H1 (cell line): ENCODE measurements at regions not wholly inside any gene's neighbourhood (a gene's known extent, or its start where the extent isn't known, plus 50 kb on each side); places are given as distances from the start of the nearest gene placed in this dataset.

Experiments used
- CTCF ChIA-PET: fragments of 300-600 bp; sonication (Branson Sonifier 250); formaldehyde crosslinking; loops from one replicate; lab custom pipeline; 2021; ENCODE audit not compliant: partially characterized antibody; lab: Charles Lee
- POLR2A ChIA-PET: fragments of 300-600 bp; sonication (Branson Sonifier 250); formaldehyde crosslinking; loops from one replicate; lab custom pipeline; 2021; ENCODE audit warnings: inconsistent platforms; ENCODE audit not compliant: partially characterized antibody; lab: Charles Lee
- DNase-seq, 2 experiments: peaks; one replicate each; pipeline versions ENCODE4 v3.0.0 to v3.0.0-alpha.2; 2010 to 2022; ENCODE audit warnings: low spot score in 2 of 2, low read depth in 1 of 2, mixed read lengths in 1 of 2
- FAIRE-seq: peaks from 2 replicates; lab custom pipeline; 2011; peaks lifted over from hg19 to GRCh38; lab: Jason Lieb, UNC
- H2AFZ ChIP-seq: 2 replicates; pipeline ENCODE4 v1.8.1; 2012; ENCODE audit warnings: low read length, inconsistent platforms
- H2AK5ac ChIP-seq: 2 replicates; pipeline ENCODE4 v1.6.1; 2013; ENCODE audit warnings: low read depth, low read length
- H2BK120ac ChIP-seq: replicated peaks from 2 replicates; pipeline ENCODE3; 2013; ENCODE audit warnings: low read depth, low read length, inconsistent platforms
- H2BK12ac ChIP-seq: 2 replicates; pipeline ENCODE4 v1.6.1; 2013; ENCODE audit warnings: low read depth, low read length
- H2BK15ac ChIP-seq: 2 replicates; pipeline ENCODE4 v1.6.1; 2013; ENCODE audit warnings: low read length
- H2BK20ac ChIP-seq: 2 replicates; pipeline ENCODE4 v1.6.1; 2013; ENCODE audit warnings: low read length
- H2BK5ac ChIP-seq: 2 replicates; pipeline ENCODE4 v1.6.1; 2013; ENCODE audit warnings: low read depth, low read length
- H3K14ac ChIP-seq: 2 replicates; pipeline ENCODE4 v1.6.1; 2013; ENCODE audit warnings: inconsistent platforms; ENCODE audit not compliant: insufficient read length
- H3K18ac ChIP-seq: 2 replicates; pipeline ENCODE4 v1.6.1; 2013; ENCODE audit warnings: low read length; ENCODE audit errors: extremely low read depth
- H3K23ac ChIP-seq: 2 replicates; pipeline ENCODE4 v1.6.1; 2013; ENCODE audit warnings: inconsistent platforms; ENCODE audit not compliant: insufficient read length
- H3K23me2 ChIP-seq: 2 replicates; pipeline ENCODE4 v1.6.1; 2013; ENCODE audit warnings: low read depth, low read length
- H3K27ac ChIP-seq: 2 replicates; pipeline ENCODE4 v1.6.1; 2011; ENCODE audit warnings: low read depth, low read length, inconsistent platforms
- H3K27me3 ChIP-seq, 4 experiments: replicated peaks in 1 of 4; 1 replicate in 1 of 4; 2 replicates in 3 of 4; pipeline versions ENCODE4 v1.6.1 to v1.8.1; 2011 to 2013; ENCODE audit warnings: low read length in 3 of 4, mild to moderate bottlenecking in 3 of 4, inconsistent platforms in 2 of 4, mixed read lengths in 2 of 4, moderate library complexity in 1 of 4; ENCODE audit not compliant: control insufficient read depth in 3 of 4, insufficient read depth in 3 of 4; ENCODE audit errors: extremely low read depth in 1 of 4
- H3K36me3 ChIP-seq, 4 experiments: 2 replicates each; pipeline versions ENCODE4 v1.6.1 to v1.8.1; 2011 to 2013; ENCODE audit warnings: mild to moderate bottlenecking in 4 of 4, low read length in 3 of 4, moderate library complexity in 2 of 4, control low read depth in 1 of 4, inconsistent platforms in 1 of 4; ENCODE audit not compliant: insufficient read depth in 4 of 4, control insufficient read depth in 2 of 4
- H3K4ac ChIP-seq: replicated peaks from 2 replicates; pipeline ENCODE3; 2013; ENCODE audit warnings: low read length, low read depth, mixed read lengths, inconsistent platforms; ENCODE audit not compliant: insufficient read length
- H3K4me1 ChIP-seq, 4 experiments: replicated peaks in 1 of 4; 1 replicate in 1 of 4; 2 replicates in 3 of 4; pipeline versions ENCODE4 v1.6.1 to v1.8.1; 2011 to 2013; ENCODE audit warnings: low read length in 3 of 4, inconsistent platforms in 2 of 4, mixed read lengths in 1 of 4; ENCODE audit not compliant: insufficient read depth in 4 of 4, control insufficient read depth in 3 of 4
- H3K4me2 ChIP-seq, 2 experiments: 2 replicates each; pipeline versions ENCODE4 v1.6.1 to v1.8.1; 2011 to 2013; ENCODE audit warnings: low read depth in 2 of 2, low read length in 2 of 2, control low read depth in 1 of 2, inconsistent platforms in 1 of 2, mild to moderate bottlenecking in 1 of 2; ENCODE audit not compliant: insufficient read depth in 1 of 2
- H3K4me3 ChIP-seq, 4 experiments: fragments of 200-600, 300-600 bp in 1 of 4; sonication (generic), shearing (Covaris generic), sonication (Bioruptor Twin) in 1 of 4; 2 replicates each; pipeline versions ENCODE4 v1.5.1 to v1.8.1; 2011 to 2016; ENCODE audit warnings: low read length in 4 of 4, low read depth in 3 of 4, control low read depth in 2 of 4, inconsistent platforms in 2 of 4, mild to moderate bottlenecking in 2 of 4, mixed read lengths in 1 of 4, moderate library complexity in 1 of 4; ENCODE audit not compliant: insufficient read depth in 2 of 4; ENCODE audit errors: extremely low read depth in 1 of 4
- H3K56ac ChIP-seq: replicated peaks from 2 replicates; pipeline ENCODE3; 2013; ENCODE audit warnings: low read depth, mild to moderate bottlenecking, mixed read lengths, low read length, inconsistent platforms; ENCODE audit not compliant: insufficient read length
- H3K79me1 ChIP-seq: 2 replicates; pipeline ENCODE4 v1.6.1; 2013; ENCODE audit warnings: low read depth, low read length, control low read depth
- H3K79me2 ChIP-seq, 2 experiments: 2 replicates each; pipeline versions ENCODE4 v1.6.1 to v1.8.1; 2012 to 2013; ENCODE audit warnings: low read length in 2 of 2, mild to moderate bottlenecking in 2 of 2, inconsistent platforms in 1 of 2; ENCODE audit not compliant: insufficient read depth in 2 of 2, control insufficient read depth in 1 of 2
- H3K9ac ChIP-seq, 4 experiments: replicated peaks in 1 of 4; 1 replicate in 1 of 4; 2 replicates in 3 of 4; pipeline versions ENCODE4 v1.6.1 to v1.8.1; 2011 to 2013; ENCODE audit warnings: low read depth in 3 of 4, low read length in 3 of 4, control low read depth in 2 of 4, mild to moderate bottlenecking in 2 of 4, moderate library complexity in 2 of 4, inconsistent platforms in 1 of 4; ENCODE audit errors: extremely low read depth in 1 of 4
- H3K9me3 ChIP-seq, 2 experiments: 2 replicates each; pipeline versions ENCODE4 v1.6.1 to v1.8.1; 2012 to 2013; ENCODE audit warnings: mild to moderate bottlenecking in 2 of 2, moderate library complexity in 2 of 2, control low read depth in 1 of 2, inconsistent platforms in 1 of 2, low read depth in 1 of 2, low read length in 1 of 2, mixed read lengths in 1 of 2; ENCODE audit not compliant: insufficient read depth in 2 of 2
- H4K20me1 ChIP-seq, 2 experiments: replicated peaks in 1 of 2; 2 replicates each; pipeline versions ENCODE3 to v1.8.1; 2011 to 2013; ENCODE audit warnings: inconsistent platforms in 2 of 2, low read length in 2 of 2, mild to moderate bottlenecking in 1 of 2; ENCODE audit not compliant: insufficient read depth in 2 of 2, control insufficient read depth in 1 of 2
- H4K5ac ChIP-seq: 2 replicates; pipeline ENCODE4 v1.6.1; 2013; ENCODE audit warnings: low read length, low read depth, mixed read lengths, inconsistent platforms; ENCODE audit not compliant: insufficient read length
- H4K8ac ChIP-seq: 2 replicates; pipeline ENCODE4 v1.8.0; 2013; ENCODE audit warnings: mild to moderate bottlenecking, moderate library complexity, low read length, inconsistent platforms; ENCODE audit not compliant: insufficient read depth; ENCODE audit errors: extremely low read depth
- H4K91ac ChIP-seq: replicated peaks from 2 replicates; pipeline ENCODE3; 2013; ENCODE audit warnings: low read length, mixed read lengths, inconsistent platforms; ENCODE audit not compliant: insufficient read length
- SUZ12 ChIP-seq: fragments of 200-600 bp; sonication (generic); IDR thresholded peaks from 2 replicates; pipeline ENCODE4 v1.6.1; 2012; ENCODE audit warnings: mild to moderate bottlenecking, inconsistent platforms, low read length, moderate library complexity, mixed read lengths
- WGBS, 2 experiments: shearing (Covaris generic) in 1 of 2; methylation state at CpG; one replicate each; pipeline versions ENCODE4 v1.1.6 to v1.1.7; 2013 to 2015; ENCODE audit warnings: low lambda C conversion rate in 2 of 2, mixed read lengths in 2 of 2, inconsistent platforms in 1 of 2, low coverage in 1 of 2, missing lambda C conversion rate in 1 of 2; ENCODE audit not compliant: insufficient replicate concordance in 2 of 2, insufficient coverage in 1 of 2, insufficient read length in 1 of 2; ENCODE audit errors: extremely low coverage in 1 of 2, missing lambda C conversion rate in 1 of 2; 5-methylcytosine and 5-hydroxymethylcytosine counted together
- TF ChIP-seq, protein P1 (sequence below): IDR thresholded peaks from 2 replicates; pipeline ENCODE4 v1.6.1; 2012; ENCODE audit warnings: low read length, inconsistent platforms

DNA sequence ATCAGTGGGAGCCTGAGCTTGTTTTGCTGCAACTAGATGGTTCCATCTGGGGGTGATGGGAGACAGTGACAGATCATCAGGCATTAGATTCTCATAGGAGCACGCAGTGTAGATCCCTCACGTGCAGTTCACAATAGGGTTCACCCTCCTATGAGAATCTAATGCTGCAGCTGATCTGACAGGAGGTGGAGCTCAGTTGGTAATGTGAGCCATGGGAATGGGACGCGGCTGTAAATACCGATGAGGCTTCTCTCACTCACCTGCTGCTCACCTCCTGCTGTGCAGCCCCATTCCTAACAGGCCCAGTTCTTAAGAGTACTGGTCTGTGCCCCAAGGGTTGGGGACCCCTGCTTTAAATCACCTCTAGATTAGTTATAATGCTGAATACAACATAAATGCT is 137.5 kb upstream of the PLEKHM1 start:
- Histone ChIP-seq H2BK20ac (no peak overlapping the region), H3K23ac (no peak overlapping the region), H3K4me1 (no peaks in the 10 kb centered on the region), H3K18ac (no peak overlapping the region), H4K20me1 (peaks cover 4 to 6% of the 10 kb centered on the region in 2 experiments), H2AK5ac (no peak overlapping the region), H2BK120ac (no peak overlapping the region), H2BK12ac (no peak overlapping the region), H3K23me2 (no peaks in the 10 kb centered on the region), H3K9ac (no peak overlapping the region), H3K14ac (no peak overlapping the region), H3K4me2 (no peak overlapping the region), H3K4ac (no peak overlapping the region), H3K79me2 (peaks cover 0 to 8% of the 10 kb centered on the region in 2 experiments; a peak in 1 of 4 replicates), H3K4me3 (no peak overlapping the region), H4K91ac (no peak overlapping the region), H3K27me3 (no peaks in the 10 kb centered on the region), H4K8ac (no peak overlapping the region), H3K79me1 (no peaks in the 10 kb centered on the region), H2BK15ac (no peak overlapping the region), H3K9me3 (no peaks in the 10 kb centered on the region; a peak in 1 of 4 replicates), H4K5ac (no peak overlapping the region), H2BK5ac (no peak overlapping the region), H3K56ac (no peak overlapping the region), H3K27ac (no peak overlapping the region)
- CTCF ChIA-PET: no interaction called here
- POLR2A ChIA-PET: interaction anchor here (1.0 kb wide), 1 partner anchor 9 kb away, joined by 5 read pairs; no protein-coding TSS in a partner anchor
- no peak for DNase-seq
- WGBS, 2 experiments: 75% methylated on average over 5 of the region's 5 CpGs; no CpG with 5 or more reads in 1 of the 2 experiments
- no peak for TF ChIP-seq SUZ12
- TF ChIP-seq, protein P1, sequence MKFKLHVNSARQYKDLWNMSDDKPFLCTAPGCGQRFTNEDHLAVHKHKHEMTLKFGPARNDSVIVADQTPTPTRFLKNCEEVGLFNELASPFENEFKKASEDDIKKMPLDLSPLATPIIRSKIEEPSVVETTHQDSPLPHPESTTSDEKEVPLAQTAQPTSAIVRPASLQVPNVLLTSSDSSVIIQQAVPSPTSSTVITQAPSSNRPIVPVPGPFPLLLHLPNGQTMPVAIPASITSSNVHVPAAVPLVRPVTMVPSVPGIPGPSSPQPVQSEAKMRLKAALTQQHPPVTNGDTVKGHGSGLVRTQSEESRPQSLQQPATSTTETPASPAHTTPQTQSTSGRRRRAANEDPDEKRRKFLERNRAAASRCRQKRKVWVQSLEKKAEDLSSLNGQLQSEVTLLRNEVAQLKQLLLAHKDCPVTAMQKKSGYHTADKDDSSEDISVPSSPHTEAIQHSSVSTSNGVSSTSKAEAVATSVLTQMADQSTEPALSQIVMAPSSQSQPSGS: no peak
- TF ChIP-seq, all 59 proteins: peak for 0
- Histone ChIP-seq H3K36me3 (peaks cover 9 to 52% (median 34%) of the 10 kb centered on the region in 4 experiments), H2AFZ (no peak overlapping the region)
- FAIRE-seq: no peak
